ENCODE measurements at regions not wholly inside any gene's neighbourhood (a gene's known extent, or its start where the extent isn't known, plus 50 kb on each side); places are given as distances from the start of the nearest gene placed in this dataset.

DNA sequence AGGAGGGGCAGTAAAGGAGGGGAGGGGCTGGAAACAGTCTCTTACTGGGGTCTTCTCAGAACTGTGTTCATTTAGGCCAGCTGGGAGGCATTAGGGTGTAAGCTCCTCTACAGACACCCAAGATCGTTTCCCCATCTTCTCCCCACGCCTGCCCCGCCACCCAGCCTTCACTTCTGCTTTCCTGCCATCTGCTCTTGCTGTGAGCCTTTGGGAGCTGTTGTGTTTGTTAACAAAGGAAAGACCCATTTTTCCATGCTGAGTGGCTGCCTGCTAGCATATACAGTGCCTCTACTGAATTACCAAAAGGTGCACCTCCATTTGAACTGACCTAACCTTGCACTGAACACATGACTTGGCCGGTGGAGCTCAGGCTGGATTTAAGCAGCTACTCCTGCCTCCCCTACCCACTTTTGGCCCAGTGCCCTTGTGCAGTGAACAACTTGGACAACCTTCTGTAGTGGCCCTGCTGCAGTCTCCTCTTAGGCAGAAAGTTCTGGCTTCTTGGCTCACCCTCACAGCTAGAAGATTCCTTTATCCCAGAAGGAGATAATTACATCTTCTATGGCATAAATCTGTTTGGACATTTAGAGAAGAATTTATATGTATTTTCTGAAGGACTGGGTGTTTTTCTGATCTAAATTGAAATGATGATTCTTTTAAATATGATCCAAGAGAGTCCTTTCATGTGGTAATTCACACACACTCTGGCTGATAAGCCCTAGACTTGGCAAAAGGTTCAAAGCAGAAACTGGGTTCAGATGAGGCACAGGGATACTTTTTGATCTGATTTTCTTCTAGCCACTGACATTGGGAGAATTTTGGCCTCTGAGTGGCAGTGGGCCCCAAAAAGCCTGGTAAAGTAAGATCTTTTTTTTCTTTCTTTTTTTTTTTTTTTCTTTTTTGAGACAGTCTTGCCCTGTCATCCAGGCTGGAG lies 81.9 kb upstream of the HNF1B start:
- ChIA-PET CTCF (no interaction called here), POLR2A (no interaction called here)
- no peak for DNase-seq (ENCODE audit: extremely low spot score)
- TF ChIP-seq L3MBTL2 (conservative IDR thresholded peaks at IDR 0.05) (no peak), SUZ12 (IDR thresholded peaks at IDR 0.05) (no peak), ZNF384 (IDR thresholded peaks at IDR 0.05) (no peak), TARDBP (IDR thresholded peaks at IDR 0.05) (no peak), NFRKB (IDR thresholded peaks at IDR 0.05) (no peak), FOXA1 (IDR thresholded peaks at IDR 0.05) (no peak), HDGF (IDR thresholded peaks at IDR 0.05; ENCODE audit: borderline replicate concordance) (no peak), ELF4 (IDR thresholded peaks at IDR 0.05) (no peak), SP1 (IDR thresholded peaks at IDR 0.05) (no peak), LEF1 (IDR thresholded peaks at IDR 0.05; ENCODE audit: borderline replicate concordance) (no peak), BHLHE40 (IDR thresholded peaks at IDR 0.05; ENCODE audit: borderline replicate concordance) (no peak), FOXM1 (IDR thresholded peaks at IDR 0.05; ENCODE audit: borderline replicate concordance) (no peak), FOXK2 (IDR thresholded peaks at IDR 0.05) (no peak)
- TF ChIP-seq, protein P1, sequence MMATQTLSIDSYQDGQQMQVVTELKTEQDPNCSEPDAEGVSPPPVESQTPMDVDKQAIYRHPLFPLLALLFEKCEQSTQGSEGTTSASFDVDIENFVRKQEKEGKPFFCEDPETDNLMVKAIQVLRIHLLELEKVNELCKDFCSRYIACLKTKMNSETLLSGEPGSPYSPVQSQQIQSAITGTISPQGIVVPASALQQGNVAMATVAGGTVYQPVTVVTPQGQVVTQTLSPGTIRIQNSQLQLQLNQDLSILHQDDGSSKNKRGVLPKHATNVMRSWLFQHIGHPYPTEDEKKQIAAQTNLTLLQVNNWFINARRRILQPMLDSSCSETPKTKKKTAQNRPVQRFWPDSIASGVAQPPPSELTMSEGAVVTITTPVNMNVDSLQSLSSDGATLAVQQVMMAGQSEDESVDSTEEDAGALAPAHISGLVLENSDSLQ (IDR thresholded peaks at IDR 0.05) = no peak

DNA sequence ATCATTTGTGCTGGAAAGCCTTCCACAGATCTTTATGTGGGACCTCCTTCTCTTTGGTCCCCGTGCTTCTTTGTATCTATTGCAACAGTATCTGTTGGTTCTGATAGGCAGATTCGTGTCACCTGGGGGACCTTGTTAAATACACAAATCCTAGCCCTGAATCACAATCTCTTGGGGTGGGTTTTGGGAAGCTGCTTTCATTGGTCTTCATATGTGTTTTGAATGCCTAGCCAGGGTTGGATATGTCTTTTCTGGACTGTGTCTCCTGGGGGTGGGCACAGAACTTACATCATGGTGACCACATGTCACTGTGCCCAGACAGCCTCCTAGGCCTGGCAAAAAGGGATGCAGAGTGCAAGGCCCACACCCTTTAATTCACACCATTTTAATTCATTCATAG lies 81.0 kb upstream of the HNF1B start:
- POLR2A ChIA-PET = no interaction called here
- CTCF ChIA-PET = no interaction called here
- TF ChIP-seq BHLHE40 (IDR thresholded peaks at IDR 0.05; ENCODE audit: borderline replicate concordance) (no peak), FOXK2 (IDR thresholded peaks at IDR 0.05) (no peak), TARDBP (IDR thresholded peaks at IDR 0.05) (no peak), FOXM1 (IDR thresholded peaks at IDR 0.05; ENCODE audit: borderline replicate concordance) (no peak), ZNF384 (IDR thresholded peaks at IDR 0.05) (no peak), L3MBTL2 (conservative IDR thresholded peaks at IDR 0.05) (no peak), SP1 (IDR thresholded peaks at IDR 0.05) (no peak), HDGF (IDR thresholded peaks at IDR 0.05; ENCODE audit: borderline replicate concordance) (no peak), LEF1 (IDR thresholded peaks at IDR 0.05; ENCODE audit: borderline replicate concordance) (no peak), ARNT (IDR thresholded peaks at IDR 0.05) (no peak)
- TF ChIP-seq, protein P1 (IDR thresholded peaks at IDR 0.05) = no peak
- no peak for DNase-seq (ENCODE audit: extremely low spot score)

DNA sequence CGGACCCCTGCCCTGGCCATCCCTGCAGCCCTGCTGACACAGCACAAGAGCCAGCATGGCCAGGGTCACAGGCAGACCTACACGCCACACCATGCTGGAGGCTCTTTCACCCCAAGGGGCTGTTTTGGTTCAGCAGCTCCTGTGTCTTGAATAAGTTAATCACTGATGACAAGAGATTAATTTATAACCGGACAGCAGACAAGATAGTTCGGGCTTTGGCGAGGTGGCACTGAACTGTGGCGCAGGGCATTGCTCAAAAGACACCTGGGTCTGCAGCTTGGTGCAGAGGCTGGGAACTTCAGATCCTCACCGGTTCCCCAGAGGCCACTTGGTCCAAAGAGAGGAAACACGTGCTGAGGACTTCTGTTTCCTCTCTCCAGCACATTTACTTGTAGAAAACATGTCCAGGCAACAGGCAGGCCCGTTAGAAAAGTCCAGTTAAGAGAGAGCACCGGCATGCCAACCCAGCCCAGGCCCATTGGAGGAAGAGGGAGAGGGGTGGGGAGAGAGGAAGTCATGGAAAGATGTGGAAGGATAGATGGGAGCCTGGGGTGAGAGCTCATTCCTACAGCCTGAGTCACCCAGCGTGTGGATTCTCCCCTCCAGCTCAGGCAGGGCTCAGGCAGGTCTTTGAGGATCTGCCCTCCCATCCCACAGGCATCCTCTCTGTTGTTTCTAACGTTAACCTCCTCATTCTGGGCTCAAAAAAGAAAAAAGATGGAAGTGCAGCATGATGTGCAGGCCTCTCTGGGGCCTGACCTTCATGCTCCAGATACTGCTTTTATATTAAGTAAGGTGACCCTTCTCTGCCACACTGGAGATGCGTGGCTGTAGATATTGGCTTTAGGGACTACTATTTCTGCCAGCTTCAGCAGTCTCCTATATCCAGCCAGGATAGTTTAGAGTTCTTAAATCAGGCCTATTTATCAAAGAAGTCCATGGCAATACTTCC lies 80.0 kb upstream of the HNF1B start:
- no peak for TF ChIP-seq SUZ12 (IDR thresholded peaks at IDR 0.05)
- TF ChIP-seq BHLHE40 (IDR thresholded peaks at IDR 0.05; ENCODE audit: borderline replicate concordance) = no peak
- TF ChIP-seq ELF4 (IDR thresholded peaks at IDR 0.05) = no peak
- TF ChIP-seq, protein P1 (IDR thresholded peaks at IDR 0.05) = no peak
- no peak for TF ChIP-seq FOXA1 (IDR thresholded peaks at IDR 0.05)
- no peak for TF ChIP-seq SP1 (IDR thresholded peaks at IDR 0.05)
- TF ChIP-seq NFRKB (IDR thresholded peaks at IDR 0.05) = no peak
- TF ChIP-seq ZNF384 (IDR thresholded peaks at IDR 0.05) = no peak
- TF ChIP-seq L3MBTL2 (conservative IDR thresholded peaks at IDR 0.05) = no peak
- TF ChIP-seq HDGF (IDR thresholded peaks at IDR 0.05; ENCODE audit: borderline replicate concordance) = no peak
- no peak for TF ChIP-seq TARDBP (IDR thresholded peaks at IDR 0.05)
- no peak for TF ChIP-seq ARNT (IDR thresholded peaks at IDR 0.05)
- TF ChIP-seq LEF1 (IDR thresholded peaks at IDR 0.05; ENCODE audit: borderline replicate concordance) = no peak
- TF ChIP-seq FOXK2 (IDR thresholded peaks at IDR 0.05) = no peak
- no peak for TF ChIP-seq FOXM1 (IDR thresholded peaks at IDR 0.05; ENCODE audit: borderline replicate concordance)
- no peak for TF ChIP-seq CTBP1 (IDR thresholded peaks at IDR 0.05; ENCODE audit: borderline replicate concordance)
- POLR2A ChIA-PET = no interaction called here
- CTCF ChIA-PET = no interaction called here
- no peak for DNase-seq (ENCODE audit: extremely low spot score)

DNA sequence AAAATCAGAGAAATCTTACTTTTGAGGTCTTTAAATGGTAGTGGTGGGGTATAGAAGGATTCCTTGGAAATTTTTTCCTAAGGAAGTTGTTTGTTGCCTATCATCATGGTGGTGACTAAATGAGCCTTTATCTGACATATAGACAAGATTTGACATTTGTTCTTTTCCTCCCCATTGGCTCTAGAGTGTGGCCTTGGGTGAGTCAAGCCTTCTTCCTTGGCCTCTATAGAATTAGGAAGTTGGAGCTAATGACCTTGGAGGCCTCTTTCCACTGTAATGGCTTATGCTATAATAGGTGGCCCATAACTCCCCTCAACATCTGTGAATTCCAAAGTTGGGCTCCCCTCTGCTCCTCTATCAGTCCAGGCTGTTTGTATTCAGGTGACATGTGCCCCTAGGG lies 79.1 kb upstream of the HNF1B start:
- CTCF ChIA-PET = no interaction called here
- no peak for DNase-seq (ENCODE audit: extremely low spot score)
- no peak for TF ChIP-seq FOXK2 (IDR thresholded peaks at IDR 0.05)
- no peak for TF ChIP-seq ZNF384 (IDR thresholded peaks at IDR 0.05)
- TF ChIP-seq HDGF (IDR thresholded peaks at IDR 0.05; ENCODE audit: borderline replicate concordance) = no peak
- POLR2A ChIA-PET = no interaction called here

DNA sequence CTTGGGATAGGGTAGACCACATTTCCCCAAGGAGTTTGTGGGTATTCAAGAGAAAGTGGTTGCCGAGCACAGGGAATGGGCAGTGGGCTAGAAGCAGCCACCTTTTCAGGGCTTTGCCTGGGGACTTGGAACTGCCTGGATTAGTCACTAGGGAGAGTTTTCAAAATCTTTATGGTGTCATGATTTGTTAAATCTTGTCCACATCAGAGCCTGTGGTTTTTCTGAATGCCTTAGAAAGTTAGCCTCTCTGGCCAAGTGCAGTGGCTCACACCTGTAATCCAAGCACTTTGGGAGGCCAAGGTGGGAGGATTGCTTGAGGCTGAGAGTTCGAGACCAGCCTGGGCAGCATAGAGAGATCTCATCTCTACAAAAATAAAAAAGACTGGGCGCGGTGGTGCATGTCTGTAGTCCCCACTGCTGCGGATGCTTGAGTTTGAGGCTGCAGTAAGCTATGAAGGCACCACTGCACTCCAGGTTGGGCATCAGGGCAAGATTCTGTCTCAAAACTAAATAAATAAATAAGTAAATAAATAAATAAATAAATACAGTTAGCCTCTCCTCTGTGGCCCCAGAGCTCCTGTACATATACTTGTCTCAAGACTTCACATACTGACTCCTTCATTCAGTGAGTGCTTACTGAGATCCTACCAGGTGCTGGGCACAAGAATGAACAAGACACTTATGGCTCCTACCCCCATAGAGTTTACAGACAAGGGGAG lies 76.3 kb upstream of the HNF1B start:
- TF ChIP-seq BHLHE40 (IDR thresholded peaks at IDR 0.05; ENCODE audit: borderline replicate concordance) = no peak
- no peak for TF ChIP-seq FOXA1 (IDR thresholded peaks at IDR 0.05)
- no peak for TF ChIP-seq ZNF384 (IDR thresholded peaks at IDR 0.05)
- TF ChIP-seq LEF1 (IDR thresholded peaks at IDR 0.05; ENCODE audit: borderline replicate concordance) = no peak
- TF ChIP-seq HDGF (IDR thresholded peaks at IDR 0.05; ENCODE audit: borderline replicate concordance) = no peak
- TF ChIP-seq, protein P1 (IDR thresholded peaks at IDR 0.05) = no peak
- no peak for TF ChIP-seq CTBP1 (IDR thresholded peaks at IDR 0.05; ENCODE audit: borderline replicate concordance)
- no peak for TF ChIP-seq ARNT (IDR thresholded peaks at IDR 0.05)
- TF ChIP-seq FOXM1 (IDR thresholded peaks at IDR 0.05; ENCODE audit: borderline replicate concordance) = no peak
- no peak for TF ChIP-seq SP1 (IDR thresholded peaks at IDR 0.05)
- no peak for TF ChIP-seq FOXK2 (IDR thresholded peaks at IDR 0.05)
- no peak for TF ChIP-seq NFRKB (IDR thresholded peaks at IDR 0.05)
- TF ChIP-seq TARDBP (IDR thresholded peaks at IDR 0.05) = no peak
- no peak for DNase-seq (ENCODE audit: extremely low spot score)
- CTCF ChIA-PET = no interaction called here
- POLR2A ChIA-PET = no interaction called here
